ENCODE measurements at regions not wholly inside any gene's neighbourhood (a gene's known extent, or its start where the extent isn't known, plus 50 kb on each side); places are given as distances from the start of the nearest gene placed in this dataset.

GRCh38 chr5:117888688-117889087, 1099.7 kb downstream of the DTWD2 start:
- TF ChIP-seq CTCF (IDR thresholded peaks at IDR 0.05; ENCODE audit: low read depth, low read length, poor library complexity, severe bottlenecking) = no peak
- TF ChIP-seq EZH2phosphoT487 (IDR thresholded peaks at IDR 0.05; ENCODE audit: borderline replicate concordance, low read length) = no peak
